Right lobe of liver (tissue), 4 donors: ENCODE measurements at regions not wholly inside any gene's neighbourhood (a gene's known extent, or its start where the extent isn't known, plus 50 kb on each side); places are given as distances from the start of the nearest gene placed in this dataset.

Source experiments
- CTCF ChIP-seq, 4 donors: fragments of 200-600 bp in 3 of 4; fragments of 450-650 bp in 1 of 4; IDR thresholded peaks; one replicate each; pipeline versions ENCODE4 v1.5.1 to v1.8.0; 2016 to 2022; ENCODE audit warnings: antibody characterized with exemption in 4 of 4, mild to moderate bottlenecking in 2 of 4
- POLR2A ChIP-seq: fragments of 450-650 bp; IDR thresholded peaks from one replicate; pipeline ENCODE4 v1.6.1; 2017; ENCODE audit warnings: antibody characterized with exemption, mild to moderate bottlenecking
- donor health status: DM: no; HTN: no; CAD: no.
- donor health status: DM: no; HTN: no; CAD: no.
- donor health status: DM: no; HTN: yes; CAD: no.

- no peak for TF ChIP-seq CTCF (IDR thresholded peaks at IDR 0.05)
- TF ChIP-seq POLR2A, result no peak
Observed at GRCh38 chr6:145544514-145544913, 190.8 kb downstream of the EPM2A start.
